D721Med (cell line): ENCODE measurements at regions not wholly inside any gene's neighbourhood (a gene's known extent, or its start where the extent isn't known, plus 50 kb on each side); places are given as distances from the start of the nearest gene placed in this dataset.

ENCODE experiments used
- DNase-seq: peaks from one replicate; pipeline ENCODE4 v3.0.0; 2011; ENCODE audit warnings: low spot score; ENCODE audit not compliant: insufficient read length
- FAIRE-seq: peaks from 2 replicates; lab custom pipeline; 2011; peaks lifted over from hg19 to GRCh38; lab: Jason Lieb, UNC
- TF ChIP-seq, protein P1 (sequence below): IDR thresholded peaks from 2 replicates; pipeline ENCODE4 v1.5.1; 2012; ENCODE audit warnings: mild to moderate bottlenecking, control low read depth; ENCODE audit not compliant: insufficient read depth; ENCODE audit errors: missing control alignments

- FAIRE-seq: no peak
- TF ChIP-seq, protein P1, sequence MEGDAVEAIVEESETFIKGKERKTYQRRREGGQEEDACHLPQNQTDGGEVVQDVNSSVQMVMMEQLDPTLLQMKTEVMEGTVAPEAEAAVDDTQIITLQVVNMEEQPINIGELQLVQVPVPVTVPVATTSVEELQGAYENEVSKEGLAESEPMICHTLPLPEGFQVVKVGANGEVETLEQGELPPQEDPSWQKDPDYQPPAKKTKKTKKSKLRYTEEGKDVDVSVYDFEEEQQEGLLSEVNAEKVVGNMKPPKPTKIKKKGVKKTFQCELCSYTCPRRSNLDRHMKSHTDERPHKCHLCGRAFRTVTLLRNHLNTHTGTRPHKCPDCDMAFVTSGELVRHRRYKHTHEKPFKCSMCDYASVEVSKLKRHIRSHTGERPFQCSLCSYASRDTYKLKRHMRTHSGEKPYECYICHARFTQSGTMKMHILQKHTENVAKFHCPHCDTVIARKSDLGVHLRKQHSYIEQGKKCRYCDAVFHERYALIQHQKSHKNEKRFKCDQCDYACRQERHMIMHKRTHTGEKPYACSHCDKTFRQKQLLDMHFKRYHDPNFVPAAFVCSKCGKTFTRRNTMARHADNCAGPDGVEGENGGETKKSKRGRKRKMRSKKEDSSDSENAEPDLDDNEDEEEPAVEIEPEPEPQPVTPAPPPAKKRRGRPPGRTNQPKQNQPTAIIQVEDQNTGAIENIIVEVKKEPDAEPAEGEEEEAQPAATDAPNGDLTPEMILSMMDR: no peak
Observed at GRCh38 chr5:115387816-115388215, 91.4 kb upstream of the CCDC112 start.

GRCh38 chr5:115386657-115387056 lies 90.2 kb upstream of the CCDC112 start:
- TF ChIP-seq, protein P1: no peak
- no peak for FAIRE-seq
- no peak for DNase-seq

More at GRCh38 chr5:115387816-115388215, 91.4 kb upstream of the CCDC112 start:
- DNase-seq: no peak

DNA sequence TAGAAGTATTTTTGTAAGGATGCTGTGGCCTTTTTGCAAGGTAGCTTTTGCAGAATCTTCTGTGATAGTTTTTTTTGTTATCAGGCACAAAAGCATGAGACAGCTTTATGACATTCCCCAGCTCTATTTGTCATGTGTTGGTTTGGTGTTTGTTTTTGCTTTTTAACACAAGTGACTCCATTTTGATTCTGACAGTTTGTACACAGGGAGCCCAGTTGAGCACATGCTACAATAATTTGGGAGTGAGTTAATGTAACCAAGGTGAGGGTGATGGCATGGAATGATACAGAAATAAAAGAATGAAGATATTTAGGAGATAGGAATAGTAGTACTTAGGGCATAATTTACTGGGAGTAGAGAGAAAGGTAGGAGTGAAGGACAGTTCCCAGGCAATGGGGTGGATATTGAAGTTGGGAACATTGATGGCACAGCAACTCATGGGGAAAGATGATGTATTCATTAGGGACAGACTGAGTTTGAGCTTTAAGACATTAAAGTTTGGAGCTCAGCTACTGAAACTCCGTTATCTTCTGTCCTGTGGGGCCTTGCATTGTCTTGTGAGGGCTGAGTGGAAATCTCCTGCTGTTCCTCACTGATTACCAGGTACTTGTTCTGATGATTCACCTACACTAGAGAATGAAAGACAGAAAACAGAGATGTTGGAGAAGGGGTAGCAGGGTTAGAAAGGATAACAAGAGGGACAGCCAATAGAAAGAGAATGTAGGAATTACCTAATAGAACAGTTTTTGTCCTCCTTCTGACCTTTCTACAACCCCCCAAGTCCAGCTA lies 88.3 kb upstream of the CCDC112 start:
- TF ChIP-seq, protein P1: no peak
- DNase-seq (no peak), FAIRE-seq (no peak)

- FAIRE-seq: no peak
- TF ChIP-seq, protein P1: no peak
- DNase-seq: no peak
Observed at GRCh38 chr5:115382989-115383388, 86.5 kb upstream of the CCDC112 start.

DNA sequence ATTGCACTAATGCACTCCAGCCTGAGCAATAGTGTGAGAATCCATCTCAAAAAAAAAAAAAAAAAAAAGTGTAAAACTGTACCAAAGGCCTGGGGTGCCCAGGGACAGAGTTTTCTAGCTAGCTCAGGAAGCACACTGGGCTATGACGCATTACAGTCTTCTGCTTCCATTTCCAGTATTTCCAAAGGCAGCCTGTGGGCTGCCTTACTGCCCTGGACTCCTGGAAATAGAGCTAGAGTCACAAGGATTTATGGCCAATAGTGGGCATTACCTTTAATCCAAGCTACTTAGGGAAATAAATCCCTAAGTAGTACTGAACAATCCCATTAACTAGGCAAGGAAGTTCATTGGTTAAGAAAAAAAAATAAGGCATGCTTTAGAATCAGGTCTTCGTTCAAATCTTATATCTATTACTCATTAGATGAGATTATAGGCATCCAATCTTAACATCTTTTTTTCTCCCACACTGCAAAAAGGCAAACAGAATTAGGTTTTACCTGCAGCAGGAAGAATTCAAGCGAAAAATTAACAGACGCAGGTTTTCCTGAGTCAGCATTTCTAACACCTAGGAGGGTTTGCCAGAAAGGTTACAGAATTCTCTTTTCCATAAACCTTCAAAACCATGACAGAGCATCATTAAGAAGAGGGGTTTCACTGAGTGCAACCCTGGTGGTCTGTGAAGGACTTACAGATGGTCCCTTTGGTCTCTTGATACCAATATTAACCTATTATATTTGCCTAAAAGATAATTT lies 85.6 kb upstream of the CCDC112 start:
- TF ChIP-seq, protein P1: no peak
- DNase-seq: no peak
- FAIRE-seq: peak; percentile 86

- DNase-seq: no peak
- no peak for FAIRE-seq
- TF ChIP-seq, protein P1: no peak
Observed at GRCh38 chr5:115379622-115380344, 83.3 kb upstream of the CCDC112 start.
